A549 (cell line): ENCODE measurements at regions not wholly inside any gene's neighbourhood (a gene's known extent, or its start where the extent isn't known, plus 50 kb on each side); places are given as distances from the start of the nearest gene placed in this dataset.

Experiments
- ATAC-seq, 2 experiments: fragments of 200-7000 bp in 1 of 2; fragments of >200 bp in 1 of 2; cut with Nextera tagmentation in 1 of 2; cut with Tn5 transposase in 1 of 2; 3 replicates each; pipeline versions ENCODE4 v1.8.0 to v1.9.1; 2018 to 2020; ENCODE audit warnings: mild to moderate bottlenecking in 1 of 2, moderate library complexity in 1 of 2
- CTCF ChIA-PET: fragments of 300-600 bp; sonication (Branson Sonifier 250); formaldehyde crosslinking; extraction: SDS; loops from one replicate; lab custom pipeline; 2021; ENCODE audit warnings: antibody characterized with exemption, inconsistent platforms; lab: Yijun Ruan, JAX
- POLR2A ChIA-PET: fragments of 350-600 bp; formaldehyde crosslinking; extraction: SDS; loops from one replicate; lab custom pipeline; 2021; ENCODE audit warnings: antibody characterized with exemption, inconsistent platforms; lab: Yijun Ruan, JAX
- DNase-seq, 2 experiments: peaks; one replicate each; pipeline versions ENCODE4 v3.0.0 to v3.0.0-alpha.2; 2011 to 2016; ENCODE audit warnings: low read depth in 1 of 2, low spot score in 1 of 2
- FAIRE-seq: peaks from 2 replicates; lab custom pipeline; 2011; peaks lifted over from hg19 to GRCh38; lab: Jason Lieb, UNC
- H3K27ac ChIP-seq, 2 experiments: fragments of >200 bp; sonication (Bioruptor Twin); formaldehyde crosslinking; 3 replicates each; pipeline ENCODE4 v1.5.1; 2016 to 2017
- H3K4me1 ChIP-seq: fragments of >200 bp; sonication (Bioruptor Twin); formaldehyde crosslinking; 3 replicates; pipeline ENCODE4 v1.6.1; 2016
- H3K4me2 ChIP-seq: fragments of >200 bp; sonication (Bioruptor Twin); formaldehyde crosslinking; 3 replicates; pipeline ENCODE4 v1.6.1; 2016
- H3K4me3 ChIP-seq: fragments of >200 bp; sonication (Bioruptor Twin); formaldehyde crosslinking; 3 replicates; pipeline ENCODE4 v1.5.1; 2016
- H3K9me3 ChIP-seq: fragments of >200 bp; sonication (Bioruptor Twin); formaldehyde crosslinking; 3 replicates; pipeline ENCODE4 v1.6.1; 2016
- BHLHE40 ChIP-seq: IDR thresholded peaks from 2 replicates; pipeline ENCODE4 v1.6.1; 2012; ENCODE audit warnings: low read depth, low read length, inconsistent platforms
- CHD2 ChIP-seq: fragments of 150-350 bp; IDR thresholded peaks from 2 replicates; pipeline ENCODE4 v1.6.1; 2014; ENCODE audit warnings: low read length; ENCODE audit not compliant: partially characterized antibody
- CHD4 ChIP-seq: fragments of 200-600 bp; sonication (generic); IDR thresholded peaks from 2 replicates; pipeline ENCODE4 v1.6.1; 2016; ENCODE audit warnings: antibody characterized with exemption, mild to moderate bottlenecking, borderline replicate concordance
- GATA3 ChIP-seq: IDR thresholded peaks from 2 replicates; pipeline ENCODE4 v1.6.1; 2012; ENCODE audit warnings: borderline replicate concordance
- HEYL ChIP-seq: fragments of 250-450 bp; sonication (Bioruptor Pico); IDR thresholded peaks from 2 replicates; pipeline ENCODE4 v1.8.0; 2021; ENCODE audit warnings: mild to moderate bottlenecking, moderate library complexity
- HOXB13 ChIP-seq: fragments of 250-450 bp; sonication (Bioruptor Pico); IDR thresholded peaks from 2 replicates; pipeline ENCODE4 v1.5.0; 2020; ENCODE audit warnings: low read depth, mild to moderate bottlenecking, moderate library complexity
- MAFK ChIP-seq: fragments of 450-650 bp; IDR thresholded peaks from 2 replicates; pipeline ENCODE4 v1.6.1; 2014; ENCODE audit not compliant: partially characterized antibody
- SREBF2 ChIP-seq: fragments of 450-650 bp; IDR thresholded peaks from 2 replicates; pipeline ENCODE4 v1.6.1; 2014; ENCODE audit warnings: mild to moderate bottlenecking, moderate library complexity
- TP53 ChIP-seq: fragments of 250-450 bp; sonication (Bioruptor Pico); IDR thresholded peaks from 2 replicates; pipeline ENCODE4 v1.5.0; 2021; ENCODE audit warnings: mild to moderate bottlenecking, moderate library complexity
- ZFP36 ChIP-seq: fragments of 450-650 bp; IDR thresholded peaks from 2 replicates; pipeline ENCODE4 v1.6.1; 2014; ENCODE audit warnings: borderline replicate concordance; ENCODE audit not compliant: partially characterized antibody
- ZNF302 ChIP-seq: fragments of 250-450 bp; sonication (Bioruptor Pico); IDR thresholded peaks from 2 replicates; pipeline ENCODE4 v1.9.0; 2021; ENCODE audit warnings: inconsistent platforms, mild to moderate bottlenecking, moderate library complexity
- WGBS: methylation state at CpG from one replicate; pipeline ENCODE4 v1.1.6; 2017; ENCODE audit errors: missing lambda C conversion rate; 5-methylcytosine and 5-hydroxymethylcytosine counted together
- TF ChIP-seq, protein P1 (sequence below): fragments of 450-650 bp; IDR thresholded peaks from 2 replicates; pipeline ENCODE4 v1.6.1; 2014; ENCODE audit warnings: antibody characterized with exemption
- TF ChIP-seq, protein P2 (sequence below): fragments of >200 bp; sonication (Bioruptor Twin); formaldehyde crosslinking; IDR thresholded peaks from 3 replicates; pipeline ENCODE4 v1.5.1; 2016
- TF ChIP-seq, protein P3 (sequence below): IDR thresholded peaks from 2 replicates; pipeline ENCODE4 v1.6.1; 2012
- TF ChIP-seq, protein P4 (sequence below): fragments of 200-600 bp; sonication (generic); IDR thresholded peaks from 2 replicates; pipeline ENCODE4 v1.6.1; 2016; ENCODE audit warnings: antibody characterized with exemption, mild to moderate bottlenecking, moderate library complexity
- TF ChIP-seq, protein P5 (sequence below): fragments of 250-450 bp; sonication (Bioruptor Pico); IDR thresholded peaks from 2 replicates; pipeline ENCODE4 v1.5.0; 2020; ENCODE audit warnings: low read depth, mild to moderate bottlenecking, moderate library complexity

DNA sequence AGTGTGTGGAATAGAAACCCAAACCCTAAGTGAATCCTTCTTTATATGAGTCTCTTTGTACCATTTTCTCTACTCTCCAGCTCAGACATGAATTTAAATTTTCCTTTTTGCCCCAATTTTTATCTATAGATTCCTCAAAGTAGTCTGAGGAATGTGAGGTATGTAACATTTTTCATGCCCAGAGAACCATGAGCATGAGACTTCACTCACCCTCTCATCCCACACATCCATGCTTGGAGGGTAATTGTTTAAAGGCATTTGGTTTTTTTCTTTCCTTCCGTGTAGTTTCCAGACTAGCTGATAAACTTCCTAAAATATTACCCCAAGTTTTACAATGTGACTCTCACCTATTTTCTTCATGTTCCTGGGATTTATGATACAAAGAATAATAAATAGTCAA, 2056.8 kb upstream of the CELF4 start (continued):
- TF ChIP-seq, protein P1, sequence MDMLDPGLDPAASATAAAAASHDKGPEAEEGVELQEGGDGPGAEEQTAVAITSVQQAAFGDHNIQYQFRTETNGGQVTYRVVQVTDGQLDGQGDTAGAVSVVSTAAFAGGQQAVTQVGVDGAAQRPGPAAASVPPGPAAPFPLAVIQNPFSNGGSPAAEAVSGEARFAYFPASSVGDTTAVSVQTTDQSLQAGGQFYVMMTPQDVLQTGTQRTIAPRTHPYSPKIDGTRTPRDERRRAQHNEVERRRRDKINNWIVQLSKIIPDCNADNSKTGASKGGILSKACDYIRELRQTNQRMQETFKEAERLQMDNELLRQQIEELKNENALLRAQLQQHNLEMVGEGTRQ: no peak
- no peak for TF ChIP-seq GATA3
- TF ChIP-seq, all 56 proteins: peak for 0

DNA sequence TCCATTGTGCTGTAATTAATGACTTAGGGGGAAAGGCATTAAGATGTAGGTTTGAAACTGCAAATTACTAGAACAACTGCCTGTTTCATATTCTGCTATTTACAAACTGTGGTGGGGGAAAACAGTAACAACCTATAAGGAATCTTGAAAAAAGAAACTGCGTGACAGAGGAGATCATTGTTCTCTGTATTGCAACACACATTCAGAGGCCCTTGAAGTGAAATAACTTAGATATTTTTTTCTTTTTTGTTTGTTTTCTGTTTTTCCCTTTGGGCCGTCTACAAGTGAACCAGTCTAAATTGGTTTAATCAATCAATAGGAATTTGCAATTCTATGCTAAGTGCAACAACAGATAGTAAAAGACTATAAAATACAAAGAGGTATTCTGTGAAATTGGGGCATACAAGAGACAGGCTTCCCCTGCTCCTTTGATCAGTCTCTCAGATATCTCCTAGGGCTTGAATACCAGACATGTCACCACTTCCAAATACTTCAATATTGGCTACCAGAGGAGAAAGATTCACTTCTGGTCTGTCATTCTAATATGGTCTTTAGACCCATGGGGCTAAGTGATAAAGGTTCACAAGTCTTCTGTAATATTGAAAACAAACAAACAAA, 2055.1 kb upstream of the CELF4 start:
- H3K27ac ChIP-seq: no peak overlapping the region
- no peaks in the 10 kb centered on the region for H3K9me3 ChIP-seq
- H3K4me3 ChIP-seq: no peak overlapping the region
- CTCF ChIA-PET: no interaction called here
- no peak overlapping the region for H3K4me2 ChIP-seq
- TF ChIP-seq MAFK (no peak), ZFP36 (no peak), CHD2 (no peak), CHD4 (no peak), SREBF2 (no peak), TP53 (no peak), BHLHE40 (no peak)
- TF ChIP-seq, protein P2, sequence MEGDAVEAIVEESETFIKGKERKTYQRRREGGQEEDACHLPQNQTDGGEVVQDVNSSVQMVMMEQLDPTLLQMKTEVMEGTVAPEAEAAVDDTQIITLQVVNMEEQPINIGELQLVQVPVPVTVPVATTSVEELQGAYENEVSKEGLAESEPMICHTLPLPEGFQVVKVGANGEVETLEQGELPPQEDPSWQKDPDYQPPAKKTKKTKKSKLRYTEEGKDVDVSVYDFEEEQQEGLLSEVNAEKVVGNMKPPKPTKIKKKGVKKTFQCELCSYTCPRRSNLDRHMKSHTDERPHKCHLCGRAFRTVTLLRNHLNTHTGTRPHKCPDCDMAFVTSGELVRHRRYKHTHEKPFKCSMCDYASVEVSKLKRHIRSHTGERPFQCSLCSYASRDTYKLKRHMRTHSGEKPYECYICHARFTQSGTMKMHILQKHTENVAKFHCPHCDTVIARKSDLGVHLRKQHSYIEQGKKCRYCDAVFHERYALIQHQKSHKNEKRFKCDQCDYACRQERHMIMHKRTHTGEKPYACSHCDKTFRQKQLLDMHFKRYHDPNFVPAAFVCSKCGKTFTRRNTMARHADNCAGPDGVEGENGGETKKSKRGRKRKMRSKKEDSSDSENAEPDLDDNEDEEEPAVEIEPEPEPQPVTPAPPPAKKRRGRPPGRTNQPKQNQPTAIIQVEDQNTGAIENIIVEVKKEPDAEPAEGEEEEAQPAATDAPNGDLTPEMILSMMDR: no peak
- TF ChIP-seq, protein P3, sequence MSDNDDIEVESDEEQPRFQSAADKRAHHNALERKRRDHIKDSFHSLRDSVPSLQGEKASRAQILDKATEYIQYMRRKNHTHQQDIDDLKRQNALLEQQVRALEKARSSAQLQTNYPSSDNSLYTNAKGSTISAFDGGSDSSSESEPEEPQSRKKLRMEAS: no peak
- TF ChIP-seq, all 56 proteins: peak for 0
- 95% methylated on average over 2 of the region's 2 CpGs for WGBS
- POLR2A ChIA-PET: no interaction called here
- FAIRE-seq (no peak), ATAC-seq (no peak), DNase-seq (no peak)
- no peaks in the 10 kb centered on the region for H3K4me1 ChIP-seq

DNA sequence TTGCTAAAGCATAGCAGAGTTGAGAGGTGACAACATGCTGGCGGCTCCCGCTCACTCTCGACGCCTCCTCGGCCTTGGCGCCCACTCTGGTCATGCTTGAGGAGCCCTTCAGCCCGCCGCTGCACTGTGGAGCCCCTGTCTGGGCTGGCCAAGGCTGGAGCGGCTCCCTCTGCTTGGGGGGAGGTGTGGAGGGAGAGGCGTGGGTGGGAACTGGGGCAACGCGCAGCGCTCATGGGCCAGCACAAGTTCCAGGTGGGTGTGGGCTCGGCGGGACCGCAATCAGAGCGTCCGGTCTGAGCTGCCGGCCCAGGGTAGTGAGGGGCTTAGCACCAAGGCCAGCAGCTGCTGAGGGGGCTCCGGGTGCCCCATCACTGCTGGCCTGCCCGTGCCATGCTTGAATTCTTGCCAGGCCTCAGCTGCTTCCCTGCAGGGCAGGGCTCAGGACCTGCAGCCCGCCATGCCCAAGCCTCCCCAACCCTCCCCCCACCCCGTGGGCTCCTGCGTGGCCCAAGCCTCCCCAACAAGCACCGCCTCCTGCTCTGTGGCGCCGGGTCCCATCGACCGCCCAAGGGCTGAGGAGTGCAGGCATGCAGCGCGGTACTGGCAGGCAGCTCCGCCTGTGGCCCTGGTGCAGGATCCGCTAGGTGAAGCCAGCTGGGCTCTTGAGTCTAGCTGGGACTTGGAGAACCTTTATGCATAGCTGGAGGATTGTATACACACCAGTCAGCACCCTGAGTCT, 2052.8 kb upstream of the CELF4 start:
- no peaks in the 10 kb centered on the region for H3K4me1 ChIP-seq
- H3K9me3 ChIP-seq: no peaks in the 10 kb centered on the region
- TF ChIP-seq ZNF302 (CRISPR knock-in tag) (no peak), MAFK (no peak), HEYL (CRISPR knock-in tag) (no peak), HOXB13 (CRISPR knock-in tag) (no peak)
- TF ChIP-seq, protein P4, sequence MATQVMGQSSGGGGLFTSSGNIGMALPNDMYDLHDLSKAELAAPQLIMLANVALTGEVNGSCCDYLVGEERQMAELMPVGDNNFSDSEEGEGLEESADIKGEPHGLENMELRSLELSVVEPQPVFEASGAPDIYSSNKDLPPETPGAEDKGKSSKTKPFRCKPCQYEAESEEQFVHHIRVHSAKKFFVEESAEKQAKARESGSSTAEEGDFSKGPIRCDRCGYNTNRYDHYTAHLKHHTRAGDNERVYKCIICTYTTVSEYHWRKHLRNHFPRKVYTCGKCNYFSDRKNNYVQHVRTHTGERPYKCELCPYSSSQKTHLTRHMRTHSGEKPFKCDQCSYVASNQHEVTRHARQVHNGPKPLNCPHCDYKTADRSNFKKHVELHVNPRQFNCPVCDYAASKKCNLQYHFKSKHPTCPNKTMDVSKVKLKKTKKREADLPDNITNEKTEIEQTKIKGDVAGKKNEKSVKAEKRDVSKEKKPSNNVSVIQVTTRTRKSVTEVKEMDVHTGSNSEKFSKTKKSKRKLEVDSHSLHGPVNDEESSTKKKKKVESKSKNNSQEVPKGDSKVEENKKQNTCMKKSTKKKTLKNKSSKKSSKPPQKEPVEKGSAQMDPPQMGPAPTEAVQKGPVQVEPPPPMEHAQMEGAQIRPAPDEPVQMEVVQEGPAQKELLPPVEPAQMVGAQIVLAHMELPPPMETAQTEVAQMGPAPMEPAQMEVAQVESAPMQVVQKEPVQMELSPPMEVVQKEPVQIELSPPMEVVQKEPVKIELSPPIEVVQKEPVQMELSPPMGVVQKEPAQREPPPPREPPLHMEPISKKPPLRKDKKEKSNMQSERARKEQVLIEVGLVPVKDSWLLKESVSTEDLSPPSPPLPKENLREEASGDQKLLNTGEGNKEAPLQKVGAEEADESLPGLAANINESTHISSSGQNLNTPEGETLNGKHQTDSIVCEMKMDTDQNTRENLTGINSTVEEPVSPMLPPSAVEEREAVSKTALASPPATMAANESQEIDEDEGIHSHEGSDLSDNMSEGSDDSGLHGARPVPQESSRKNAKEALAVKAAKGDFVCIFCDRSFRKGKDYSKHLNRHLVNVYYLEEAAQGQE: no peak
- TF ChIP-seq, protein P5, sequence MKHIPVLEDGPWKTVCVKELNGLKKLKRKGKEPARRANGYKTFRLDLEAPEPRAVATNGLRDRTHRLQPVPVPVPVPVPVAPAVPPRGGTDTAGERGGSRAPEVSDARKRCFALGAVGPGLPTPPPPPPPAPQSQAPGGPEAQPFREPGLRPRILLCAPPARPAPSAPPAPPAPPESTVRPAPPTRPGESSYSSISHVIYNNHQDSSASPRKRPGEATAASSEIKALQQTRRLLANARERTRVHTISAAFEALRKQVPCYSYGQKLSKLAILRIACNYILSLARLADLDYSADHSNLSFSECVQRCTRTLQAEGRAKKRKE: no peak
- ChIA-PET POLR2A (no interaction called here), CTCF (no interaction called here)
- 93% methylated on average over 3 of the region's 33 CpGs for WGBS
- no peak for ATAC-seq
- no peak for FAIRE-seq
- DNase-seq: no peak
- no peak overlapping the region for H3K4me3 ChIP-seq
- no peak overlapping the region for H3K27ac ChIP-seq
- H3K4me2 ChIP-seq: no peak overlapping the region
